Spleen (tissue), 11 donors: ENCODE measurements at regions not wholly inside any gene's neighbourhood (a gene's known extent, or its start where the extent isn't known, plus 50 kb on each side); places are given as distances from the start of the nearest gene placed in this dataset.

Experiments
- DNase-seq: peaks from one replicate; pipeline ENCODE4 v3.0.0-alpha.2; 2020
- H3K27ac ChIP-seq, 8 donors: fragments of 200-600 bp; sonication (generic) in 7 of 8; 1 replicate in 4 of 8; 2 replicates in 4 of 8; pipeline versions ENCODE4 v1.5.0 to v1.8.0; 2016 to 2021; ENCODE audit warnings: inconsistent platforms in 4 of 8, mild to moderate bottlenecking in 4 of 8, moderate library complexity in 1 of 8
- H3K27me3 ChIP-seq, 7 donors: fragments of 200-600 bp; sonication (generic) in 6 of 7; replicated peaks in 1 of 7; 1 replicate in 4 of 7; 2 replicates in 3 of 7; pipeline versions ENCODE4 v1.5.0 to v1.8.0; 2016 to 2021; ENCODE audit warnings: inconsistent platforms in 3 of 7, mild to moderate bottlenecking in 1 of 7
- H3K36me3 ChIP-seq, 6 donors: fragments of 200-600 bp; sonication (generic) in 5 of 6; 1 replicate in 4 of 6; 2 replicates in 2 of 6; pipeline versions ENCODE4 v1.5.0 to v1.8.0; 2016 to 2021; ENCODE audit warnings: inconsistent platforms in 2 of 6
- H3K4me1 ChIP-seq, 6 donors: fragments of 200-600 bp; sonication (generic) in 5 of 6; 1 replicate in 3 of 6; 2 replicates in 3 of 6; pipeline versions ENCODE4 v1.5.0 to v1.8.0; 2016 to 2021; ENCODE audit warnings: inconsistent platforms in 3 of 6
- H3K4me3 ChIP-seq, 8 donors: fragments of 200-600 bp; sonication (generic) in 7 of 8; 1 replicate in 4 of 8; 2 replicates in 4 of 8; pipeline versions ENCODE4 v1.5.0 to v1.8.0; 2016 to 2021; ENCODE audit warnings: inconsistent platforms in 4 of 8, mild to moderate bottlenecking in 4 of 8, moderate library complexity in 2 of 8
- H3K9me3 ChIP-seq, 8 donors: fragments of 200-600 bp; sonication (generic) in 7 of 8; 1 replicate in 4 of 8; 2 replicates in 4 of 8; pipeline versions ENCODE4 v1.5.0 to v1.8.0; 2016 to 2021; ENCODE audit warnings: inconsistent platforms in 4 of 8
- CTCF ChIP-seq, 11 experiments: fragments of 200-600 bp in 7 of 11; fragments of 450-650 bp in 4 of 11; sonication (generic) in 4 of 11; IDR thresholded peaks in 8 of 11; conservative IDR thresholded peaks in 3 of 11; 1 replicate in 7 of 11; 2 replicates in 4 of 11; pipeline versions ENCODE4 v1.4.0 to v1.8.0; 2016 to 2021; ENCODE audit warnings: antibody characterized with exemption in 11 of 11, inconsistent platforms in 4 of 11, mild to moderate bottlenecking in 1 of 11
- POLR2A ChIP-seq, 3 donors: fragments of 450-650 bp; IDR thresholded peaks; one replicate each; pipeline ENCODE4 v1.5.1; 2017; ENCODE audit warnings: antibody characterized with exemption in 3 of 3, mild to moderate bottlenecking in 1 of 3
- POLR2AphosphoS5 ChIP-seq, 3 donors: sonication (generic); formaldehyde crosslinking; IDR thresholded peaks; one replicate each; pipeline ENCODE4 v1.5.1; 2017; ENCODE audit warnings: antibody characterized with exemption in 3 of 3
- WGBS, 5 donors: extraction: QIAGEN DNeasy Blood & Tissue Kit in 3 of 5; methylation state at CpG; one replicate each; pipeline versions ENCODE4 v1.1.5 to v1.1.7; 2013 to 2018; 5-methylcytosine and 5-hydroxymethylcytosine counted together
- intact Hi-C: fragments of 100-400 bp; cut with DNase I; formaldehyde crosslinking; loops from one replicate; pipeline ENCODE4 v1.15.0; 2023; ENCODE audit warnings: low total_unique reads
- donor health status: healthy with polysubstance abuse.
- donor health status: DM: no; HTN: no; CAD: no; lungs with moderate emphysema.
- donor health status: DM: no; HTN: no; CAD: no.
- donor health status: Bipolar disorder and iron deficiency.
- donor health status: healthy.
- donor health status: DM: no; HTN: no; CAD: no.
- donor health status: DM: yes; HTN: yes; CAD: no.

- 73 to 88% (median 81%) methylated on average over 5 of the region's 5 CpGs for WGBS, 5 donors
- H3K27me3 ChIP-seq, result no peaks in the 10 kb centered on the region
- DNase-seq, result no peak
- H3K27ac ChIP-seq, result no peak overlapping the region
- H3K36me3 ChIP-seq, result no peaks in the 10 kb centered on the region
- TF ChIP-seq CTCF (IDR thresholded peaks at IDR 0.05 in 8 of 11, conservative IDR thresholded peaks at IDR 0.05 in 3 of 11) (no peak), POLR2A (IDR thresholded peaks at IDR 0.05) (no peak), POLR2AphosphoS5 (IDR thresholded peaks at IDR 0.05) (no peak)
- peaks cover 0 to 9% (median 0%) of the 10 kb centered on the region in 8 donors for H3K9me3 ChIP-seq
- intact Hi-C loops, result no loop called here
- no peaks in the 10 kb centered on the region for H3K4me1 ChIP-seq
- no peak overlapping the region for H3K4me3 ChIP-seq
These were observed 523.9 kb upstream of the POU3F2 start for GRCh38 chr6:98310443-98310842.

- TF ChIP-seq CTCF (IDR thresholded peaks at IDR 0.05 in 8 of 11, conservative IDR thresholded peaks at IDR 0.05 in 3 of 11) (no peak), POLR2A (IDR thresholded peaks at IDR 0.05) (no peak), POLR2AphosphoS5 (IDR thresholded peaks at IDR 0.05) (no peak)
- WGBS, 5 donors, result 61 to 67% (median 66%) methylated on average over 3 of the region's 3 CpGs
- Histone ChIP-seq H3K27ac (no peak overlapping the region), H3K4me1 (no peaks in the 10 kb centered on the region), H3K27me3 (no peaks in the 10 kb centered on the region), H3K4me3 (no peak overlapping the region), H3K36me3 (no peaks in the 10 kb centered on the region), H3K9me3 (no peaks in the 10 kb centered on the region)
- intact Hi-C loops, result no loop called here
- no peak for DNase-seq
These were observed 510.8 kb upstream of the POU3F2 start for GRCh38 chr6:98323605-98324004.

DNA sequence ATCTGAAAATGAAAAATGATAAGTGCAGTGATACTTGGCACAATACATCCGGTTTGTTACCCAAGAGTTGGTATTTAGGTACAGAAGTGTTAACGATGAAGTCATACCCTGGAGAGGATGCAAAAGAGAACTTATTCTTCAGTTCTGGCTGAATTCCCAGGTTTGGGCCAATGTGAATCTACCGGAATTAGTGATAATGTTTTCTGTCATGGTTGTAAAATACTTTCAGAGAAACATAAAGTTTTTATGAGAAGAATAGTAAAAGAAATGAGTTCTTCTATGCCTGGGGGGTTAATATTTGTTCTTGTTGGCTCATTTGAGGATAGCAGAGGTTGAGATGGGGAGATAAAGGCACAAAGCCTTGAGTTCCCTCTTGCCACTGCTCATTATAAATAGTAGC is 509.9 kb upstream of the POU3F2 start:
- 60 to 79% (median 73%) methylated on average over 3 of the region's 3 CpGs for WGBS, 5 donors
- DNase-seq, result no peak

DNA sequence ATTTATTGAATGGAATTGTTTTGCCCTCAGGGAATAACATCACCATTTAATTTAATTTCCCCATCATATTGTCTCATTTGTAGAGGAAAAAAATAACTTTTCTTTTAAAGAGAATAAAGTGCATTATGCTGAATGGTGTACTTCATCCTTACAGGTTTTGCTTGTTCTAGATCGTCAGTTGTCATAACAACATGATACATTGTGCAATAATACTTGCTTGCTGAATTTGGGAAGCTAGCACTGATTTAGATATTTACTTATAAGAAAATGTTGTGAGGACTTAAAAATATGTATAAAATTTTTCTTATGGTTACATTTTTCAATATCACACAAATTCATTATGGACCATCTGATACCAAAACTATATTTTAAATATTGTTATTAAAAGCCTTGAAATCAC is 509.0 kb upstream of the POU3F2 start:
- WGBS, 5 donors, result 73 to 82% (median 78%) methylated on average over 1 of the region's 1 CpG
- Histone ChIP-seq H3K27ac (no peak overlapping the region), H3K9me3 (no peaks in the 10 kb centered on the region), H3K4me3 (no peak overlapping the region), H3K27me3 (no peaks in the 10 kb centered on the region), H3K4me1 (no peaks in the 10 kb centered on the region), H3K36me3 (no peaks in the 10 kb centered on the region)
- TF ChIP-seq POLR2AphosphoS5 (IDR thresholded peaks at IDR 0.05) (no peak), CTCF (IDR thresholded peaks at IDR 0.05 in 8 of 11, conservative IDR thresholded peaks at IDR 0.05 in 3 of 11) (no peak), POLR2A (IDR thresholded peaks at IDR 0.05) (no peak)
- DNase-seq, result no peak
- intact Hi-C loops, result no loop called here

More for the DNA sequence above, 509.9 kb upstream of the POU3F2 start:
- no peak overlapping the region for H3K27ac ChIP-seq
- no peaks in the 10 kb centered on the region for H3K27me3 ChIP-seq
- TF ChIP-seq POLR2AphosphoS5 (IDR thresholded peaks at IDR 0.05) (no peak), CTCF (IDR thresholded peaks at IDR 0.05 in 8 of 11, conservative IDR thresholded peaks at IDR 0.05 in 3 of 11) (no peak)
- H3K4me3 ChIP-seq, result no peak overlapping the region
- intact Hi-C loops, result no loop called here
- no peaks in the 10 kb centered on the region for H3K9me3 ChIP-seq
- no peaks in the 10 kb centered on the region for H3K36me3 ChIP-seq
- no peaks in the 10 kb centered on the region for H3K4me1 ChIP-seq
